Sigmoid colon (tissue), 4 donors: ENCODE measurements at regions not wholly inside any gene's neighbourhood (a gene's known extent, or its start where the extent isn't known, plus 50 kb on each side); places are given as distances from the start of the nearest gene placed in this dataset.

ENCODE experiments used
- CTCF ChIP-seq, 4 experiments: fragments of 450-650 bp in 3 of 4; fragments of 200-600 bp in 1 of 4; IDR thresholded peaks; one replicate each; pipeline ENCODE4 v1.5.1; 2016 to 2019; ENCODE audit warnings: antibody characterized with exemption in 4 of 4, mild to moderate bottlenecking in 3 of 4, moderate library complexity in 2 of 4
- POLR2A ChIP-seq, 2 donors: fragments of 450-650 bp; IDR thresholded peaks; one replicate each; pipeline ENCODE4 v1.6.1; 2016; ENCODE audit warnings: antibody characterized with exemption in 2 of 2, mild to moderate bottlenecking in 2 of 2, moderate library complexity in 2 of 2
- POLR2AphosphoS5 ChIP-seq, 4 donors: sonication (generic); formaldehyde crosslinking; IDR thresholded peaks; one replicate each; pipeline ENCODE4 v1.6.1; 2017; ENCODE audit warnings: antibody characterized with exemption in 4 of 4

GRCh38 chr7:14065286-14065685 is 75.8 kb upstream of the ETV1 start:
- TF ChIP-seq CTCF (IDR thresholded peaks at IDR 0.05) (no peak), POLR2AphosphoS5 (IDR thresholded peaks at IDR 0.05) (no peak), POLR2A (IDR thresholded peaks at IDR 0.05) (no peak)
